ENCODE measurements at regions not wholly inside any gene's neighbourhood (a gene's known extent, or its start where the extent isn't known, plus 50 kb on each side); places are given as distances from the start of the nearest gene placed in this dataset.

GRCh38 chr1:238772322-238772721, 614.0 kb upstream of the CHRM3 start:
- no peak for TF ChIP-seq EP300 (IDR thresholded peaks at IDR 0.05)
- no peak for TF ChIP-seq CTCF (IDR thresholded peaks at IDR 0.05)
- TF ChIP-seq CHD2 (IDR thresholded peaks at IDR 0.05; ENCODE audit: low read length, partially characterized antibody) = no peak
- TF ChIP-seq CEBPB (IDR thresholded peaks at IDR 0.05) = no peak
- TF ChIP-seq POLR2A (IDR thresholded peaks at IDR 0.05; ENCODE audit: low read length) = no peak
- TF ChIP-seq SMC3 (IDR thresholded peaks at IDR 0.05) = no peak
- TF ChIP-seq EHMT2 (IDR thresholded peaks at IDR 0.05; ENCODE audit: low read depth) = no peak
- no peak for TF ChIP-seq MAFK (IDR thresholded peaks at IDR 0.05; ENCODE audit: partially characterized antibody)
- TF ChIP-seq BHLHE40 (IDR thresholded peaks at IDR 0.05; ENCODE audit: low read depth, low read length) = no peak
- TF ChIP-seq POLR2AphosphoS2 (conservative IDR thresholded peaks at IDR 0.05; ENCODE audit: low read length) = no peak
- no peak for TF ChIP-seq RAD21 (conservative IDR thresholded peaks at IDR 0.05 in 1 of 2, IDR thresholded peaks at IDR 0.05 in 1 of 2)
